ENCODE measurements at regions not wholly inside any gene's neighbourhood (a gene's known extent, or its start where the extent isn't known, plus 50 kb on each side); places are given as distances from the start of the nearest gene placed in this dataset.
"Not testable (repeated sequence)": the region's sequence is repeated elsewhere in the genome, so short reads cannot be mapped to it uniquely, and the experiment has no call there.

- not testable (repeated sequence) for DNase-seq (ENCODE audit: low read depth)
Observed at GRCh38 chr22:12279512-12280474, 3248.2 kb upstream of the OR11H1 start.

- peak; percentile 1 for DNase-seq (ENCODE audit: low read depth)
Observed at GRCh38 chr22:12284690-12285089, 3243.3 kb upstream of the OR11H1 start.

DNA sequence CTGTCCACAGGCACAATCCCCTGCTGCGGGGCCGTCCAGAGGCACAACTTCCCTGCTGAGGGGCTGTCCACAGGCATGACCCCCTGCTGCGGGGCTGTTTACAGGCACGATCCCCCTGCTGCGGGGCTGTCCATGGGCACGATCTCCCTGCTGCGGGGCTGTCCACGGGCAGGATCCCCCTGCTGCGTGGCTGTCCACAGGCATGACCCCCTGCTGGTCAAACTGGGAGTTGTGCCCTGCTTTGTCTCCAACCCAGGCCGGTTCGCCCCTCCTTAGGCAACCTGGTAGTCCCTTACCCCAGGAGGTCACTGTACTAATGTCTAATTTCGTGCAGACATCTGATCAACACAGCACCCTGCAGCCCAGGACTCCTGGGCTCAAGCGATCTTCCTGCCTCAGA is 3230.6 kb upstream of the OR11H1 start:
- DNase-seq (ENCODE audit: low read depth): not testable (repeated sequence)
